Putamen (tissue), 1 donor: ENCODE measurements at regions not wholly inside any gene's neighbourhood (a gene's known extent, or its start where the extent isn't known, plus 50 kb on each side); places are given as distances from the start of the nearest gene placed in this dataset.
A peak's percentile ranks its signal among the peaks of the same experiment; 100 is the strongest.
"Not testable (repeated sequence)": the region's sequence is repeated elsewhere in the genome, so short reads cannot be mapped to it uniquely, and the experiment has no call there.

Experiments used
- DNase-seq: peaks from one replicate; pipeline ENCODE4 v3.0.0-alpha.2; 2016; ENCODE audit warnings: low spot score

GRCh38 chr15:57767481-57767880, 61.0 kb downstream of the POLR2M start:
- no peak for DNase-seq

DNA sequence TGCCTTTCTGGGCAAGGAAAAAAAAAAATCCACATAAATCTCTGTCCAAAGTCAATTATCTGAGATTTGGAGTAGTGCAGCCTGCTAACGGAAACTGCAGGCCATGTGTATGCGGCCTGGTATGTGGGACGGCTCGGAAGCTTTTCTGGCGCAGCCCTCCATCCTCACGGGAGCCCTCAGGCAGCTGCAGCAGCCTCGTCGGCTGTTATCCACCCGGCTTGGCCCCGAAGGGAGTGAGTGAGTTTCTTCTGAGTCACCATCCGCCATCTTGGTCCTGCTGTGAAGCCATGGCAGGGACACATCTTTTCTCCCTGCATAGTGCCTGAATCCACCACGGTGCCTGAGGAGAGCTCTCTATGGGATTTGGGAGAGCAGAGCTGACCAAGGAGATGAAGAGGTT, 62.8 kb downstream of the POLR2M start:
- DNase-seq: no peak

DNA sequence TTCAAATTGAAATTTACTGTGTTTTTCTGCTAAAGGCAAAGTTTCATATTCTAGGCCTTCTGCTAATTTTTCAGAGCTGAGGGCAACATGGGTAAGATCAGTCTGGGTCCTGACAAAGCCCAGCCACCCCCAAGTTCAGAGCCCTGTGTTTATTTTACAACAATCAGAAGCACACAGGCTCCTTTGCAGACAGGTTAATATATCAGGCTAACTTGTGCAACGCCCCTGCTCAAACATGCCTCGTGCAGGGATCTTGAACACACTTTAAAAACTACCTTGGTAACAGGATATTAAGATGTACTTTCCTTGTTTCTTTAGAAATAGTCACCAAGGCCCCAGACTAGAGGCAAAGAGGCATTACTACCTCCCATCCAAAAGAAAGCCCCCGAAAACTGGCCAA, 64.0 kb downstream of the POLR2M start:
- DNase-seq: no peak

DNA sequence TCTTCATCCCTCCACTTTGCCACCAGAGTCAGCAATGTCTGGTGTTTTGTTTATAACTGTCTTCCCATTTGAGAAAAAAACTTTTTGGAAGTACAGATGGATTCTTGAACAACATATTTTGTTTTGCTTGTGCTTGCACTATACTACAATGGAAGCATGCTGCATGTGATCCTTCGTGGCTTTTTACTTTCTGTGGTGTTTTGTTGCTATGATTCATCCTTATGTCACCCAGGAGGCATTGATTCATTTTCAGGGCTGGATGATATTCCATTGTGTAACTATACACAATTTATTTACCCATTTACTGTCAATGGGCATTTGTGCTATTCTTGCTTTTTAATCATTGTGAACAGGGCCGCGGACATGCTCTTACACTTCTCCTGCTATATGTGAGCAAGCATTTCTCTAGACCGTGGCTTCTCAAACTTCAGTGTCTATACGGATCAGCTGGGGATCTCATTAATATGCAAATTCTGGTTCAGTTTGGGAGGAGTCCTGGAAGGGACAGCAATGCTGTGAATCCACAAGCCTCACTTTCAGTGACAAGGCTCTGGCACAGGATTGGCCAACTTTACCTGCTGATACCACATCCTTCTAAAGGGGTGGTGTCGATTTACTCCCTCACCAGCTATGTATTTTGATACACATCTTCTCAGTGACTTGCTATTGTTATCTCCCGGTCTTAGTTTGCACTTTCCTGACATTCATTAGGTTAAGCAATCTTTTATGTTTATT, 65.9 kb downstream of the POLR2M start:
- DNase-seq: no peak

GRCh38 chr15:57773051-57773450, 66.5 kb downstream of the POLR2M start:
- no peak for DNase-seq

- no peak for DNase-seq
Measured at GRCh38 chr15:57777003-57777402, 70.5 kb downstream of the POLR2M start.

DNA sequence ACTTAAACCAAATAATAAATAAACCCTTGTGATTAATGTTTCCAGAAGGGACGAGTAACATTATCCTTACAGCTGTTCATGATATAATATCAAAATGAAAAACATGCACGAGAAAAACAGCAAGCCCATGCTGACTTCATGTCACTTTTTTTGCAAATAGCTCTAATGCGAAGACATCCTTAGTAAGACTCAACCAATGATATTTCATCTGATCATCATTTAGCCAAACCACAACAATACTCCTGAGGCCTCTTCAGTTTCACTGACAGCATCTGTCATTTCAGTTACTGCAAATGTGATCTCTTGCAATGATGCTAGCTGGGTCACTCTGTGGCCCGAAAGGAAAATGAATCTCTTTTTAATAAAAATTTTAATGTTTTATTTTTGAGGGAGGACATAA, 74.0 kb downstream of the POLR2M start:
- DNase-seq: no peak

GRCh38 chr15:57782731-57783130, 76.2 kb downstream of the POLR2M start:
- DNase-seq: no peak

GRCh38 chr15:57784081-57784511, 77.6 kb downstream of the POLR2M start:
- no peak for DNase-seq

- no peak for DNase-seq
Measured at GRCh38 chr15:57785039-57785438, 78.5 kb downstream of the POLR2M start.

- no peak for DNase-seq
Measured at GRCh38 chr15:57785959-57786358, 79.4 kb downstream of the POLR2M start.

GRCh38 chr15:57789225-57789624, 82.7 kb downstream of the POLR2M start:
- no peak for DNase-seq

DNA sequence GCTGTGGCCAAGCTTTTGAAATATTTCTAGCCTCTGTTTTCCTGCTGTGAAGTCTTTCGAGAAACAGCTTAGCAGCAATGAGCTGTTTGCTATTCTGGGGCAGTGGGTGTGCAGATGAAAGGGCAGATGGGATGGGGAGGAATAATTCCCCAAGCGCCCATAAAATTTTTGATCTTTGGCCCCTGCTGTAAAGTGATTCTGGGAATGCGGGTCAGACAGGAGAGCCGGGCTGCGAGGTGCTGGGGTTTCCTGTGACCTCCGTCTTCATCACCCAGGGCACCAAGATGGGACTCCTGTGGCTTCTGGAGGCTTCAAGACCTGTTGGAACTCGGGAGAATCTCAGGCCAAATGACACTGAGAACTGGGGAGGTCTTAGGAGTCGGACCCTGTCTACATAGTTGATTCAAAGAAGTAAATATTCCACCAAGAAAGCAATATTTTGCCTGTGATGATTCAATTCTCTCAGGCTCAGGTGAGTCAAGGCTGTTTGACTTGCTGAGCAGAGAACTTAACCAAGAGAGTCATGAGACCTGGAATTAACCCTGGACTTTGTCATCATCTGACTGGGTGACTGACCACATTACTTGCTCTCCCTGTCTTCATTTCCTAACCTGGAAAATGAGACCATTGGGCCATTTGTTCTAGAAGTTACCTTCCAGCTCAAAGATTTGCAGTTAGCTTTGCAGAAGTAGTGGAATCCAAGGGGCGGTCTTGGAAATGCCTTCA, 86.4 kb downstream of the POLR2M start:
- DNase-seq: no peak

DNA sequence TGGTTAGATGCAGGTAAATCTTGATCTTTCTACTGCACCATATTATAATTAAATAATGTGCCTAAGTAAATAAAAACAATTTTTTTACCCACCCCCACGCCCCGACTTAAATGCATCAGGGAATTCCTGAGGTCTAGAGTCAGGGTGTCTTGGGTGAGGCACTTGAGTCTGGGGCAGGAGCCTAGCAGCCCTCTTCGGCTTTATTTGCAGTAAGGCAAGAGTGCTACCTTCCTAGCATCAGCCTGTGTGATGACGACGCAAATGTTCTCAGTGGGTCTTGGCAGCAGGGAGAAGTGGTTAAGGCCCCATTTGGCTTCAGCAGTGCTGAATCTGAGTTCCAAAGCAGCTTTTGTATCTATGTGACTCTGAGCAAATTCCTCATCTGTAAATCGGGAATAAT, 88.7 kb downstream of the POLR2M start:
- DNase-seq: no peak

- DNase-seq: no peak
Measured at GRCh38 chr15:57796146-57796545, 89.6 kb downstream of the POLR2M start.

GRCh38 chr15:57797110-57797509, 90.6 kb downstream of the POLR2M start:
- no peak for DNase-seq

DNA sequence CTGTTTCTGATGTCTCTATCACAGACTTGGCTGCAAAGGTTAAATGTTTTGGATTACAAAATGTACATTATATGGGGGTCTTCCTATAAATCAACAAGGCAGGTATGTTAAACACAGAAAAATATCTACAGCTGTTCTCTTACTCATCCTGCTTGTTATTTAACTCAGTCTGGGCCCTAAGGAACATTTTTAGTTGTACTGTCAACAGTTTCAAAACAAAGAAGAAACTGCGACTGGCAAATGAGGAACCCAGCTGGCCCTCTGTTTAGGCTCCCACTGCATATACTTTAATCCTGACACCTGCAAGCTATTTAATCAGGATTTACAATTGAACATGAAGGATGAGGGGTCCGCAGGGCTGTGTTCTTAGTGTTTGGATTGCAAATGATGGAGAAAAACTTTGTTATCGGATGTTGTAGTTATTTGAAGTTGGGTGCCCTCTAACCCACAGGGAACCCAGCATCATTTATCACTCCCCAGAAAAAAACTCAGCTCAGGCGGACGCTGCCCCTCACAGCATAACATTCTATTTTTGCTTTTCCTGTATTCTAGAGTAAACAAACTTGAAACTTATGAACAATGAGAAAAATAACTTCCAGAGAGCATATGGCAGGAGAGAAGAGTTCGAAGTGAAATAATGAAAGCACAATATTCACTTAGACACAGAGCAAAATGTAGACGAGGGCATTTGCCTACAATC, 91.2 kb downstream of the POLR2M start:
- DNase-seq: no peak

DNA sequence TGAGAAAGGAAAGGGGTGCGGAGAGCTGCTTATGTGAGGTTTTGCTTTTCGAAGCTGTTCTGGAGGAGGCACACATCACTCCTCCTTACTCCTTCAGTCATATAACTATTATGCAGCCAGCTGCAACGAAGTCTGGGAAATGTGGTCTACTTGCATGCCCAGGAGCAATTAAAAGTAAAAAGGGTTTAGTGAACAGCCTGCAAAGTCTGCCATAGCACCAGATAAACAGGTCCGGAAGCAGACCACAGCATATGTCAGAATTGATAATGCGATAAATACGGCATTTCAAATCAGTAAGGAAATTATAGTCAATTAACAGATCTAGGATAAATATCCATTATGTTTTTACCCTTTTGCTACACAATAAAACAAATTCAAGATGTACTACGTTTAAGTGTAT, 99.5 kb downstream of the POLR2M start:
- DNase-seq: no peak

- not testable (repeated sequence) for DNase-seq
Measured at GRCh38 chr15:57809285-57809684, 102.8 kb downstream of the POLR2M start.

- DNase-seq: no peak
Measured at GRCh38 chr15:57816599-57816998, 110.1 kb downstream of the POLR2M start.

DNA sequence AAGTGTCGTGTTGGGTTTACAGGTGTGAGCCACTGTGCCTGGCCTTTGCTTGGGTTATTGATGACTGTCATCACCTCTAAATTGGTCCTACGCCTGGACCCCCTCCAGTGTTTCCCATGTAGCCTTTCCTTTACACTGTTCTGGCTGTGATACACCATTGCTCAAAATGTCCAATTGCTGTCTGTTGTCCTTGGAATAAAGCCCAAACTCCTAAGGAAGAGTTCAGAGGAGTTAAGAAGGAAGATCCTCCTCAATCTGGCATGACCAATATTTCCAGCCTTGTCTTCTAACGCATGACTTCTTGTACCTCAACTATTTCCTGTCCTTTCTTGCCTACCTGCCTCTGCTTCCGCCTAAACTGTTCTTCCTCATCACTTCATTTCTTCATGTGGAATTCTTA, 113.1 kb downstream of the POLR2M start:
- DNase-seq: no peak

DNA sequence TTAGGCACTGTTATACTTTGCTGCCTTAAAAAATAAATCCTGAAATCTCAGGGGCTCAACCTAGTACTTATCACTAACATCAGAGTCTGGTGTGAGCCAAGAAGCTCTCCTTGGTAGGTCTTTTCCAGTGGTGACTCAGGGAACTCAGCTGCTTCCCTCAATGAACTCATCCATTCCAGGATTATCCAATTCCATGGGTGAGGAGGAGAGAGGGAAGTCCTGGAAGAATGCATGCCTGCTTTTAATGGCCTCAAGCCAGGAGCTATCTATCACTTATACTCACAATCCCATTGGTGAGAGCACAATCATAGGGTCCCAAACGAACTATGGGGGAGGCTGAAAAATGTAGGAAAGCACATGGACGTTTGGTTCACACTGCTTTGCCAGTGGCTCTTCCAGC, 113.6 kb downstream of the POLR2M start:
- no peak for DNase-seq

DNA sequence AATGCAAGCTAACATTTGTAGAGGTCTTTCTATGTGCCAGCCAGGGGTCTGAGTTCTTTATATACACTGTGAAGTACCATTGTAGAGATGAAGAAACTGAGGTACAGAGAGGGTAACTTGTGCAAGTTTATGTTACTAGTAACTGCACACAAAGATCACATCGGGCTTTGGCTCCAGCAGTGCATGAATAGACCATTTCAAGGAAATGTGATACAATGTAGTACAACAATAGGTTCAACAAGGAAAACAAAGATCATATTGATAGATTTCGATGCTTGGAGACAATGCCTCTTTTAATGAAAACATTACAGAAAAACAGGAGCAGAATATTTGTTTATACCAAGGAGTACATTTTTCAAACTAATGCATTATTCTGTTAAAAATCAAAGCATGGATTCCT, 115.3 kb downstream of the POLR2M start:
- DNase-seq: peak; percentile 86
